ENCODE measurements at regions not wholly inside any gene's neighbourhood (a gene's known extent, or its start where the extent isn't known, plus 50 kb on each side); places are given as distances from the start of the nearest gene placed in this dataset.
A peak's percentile ranks its signal among the peaks of the same experiment; 100 is the strongest.

DNA sequence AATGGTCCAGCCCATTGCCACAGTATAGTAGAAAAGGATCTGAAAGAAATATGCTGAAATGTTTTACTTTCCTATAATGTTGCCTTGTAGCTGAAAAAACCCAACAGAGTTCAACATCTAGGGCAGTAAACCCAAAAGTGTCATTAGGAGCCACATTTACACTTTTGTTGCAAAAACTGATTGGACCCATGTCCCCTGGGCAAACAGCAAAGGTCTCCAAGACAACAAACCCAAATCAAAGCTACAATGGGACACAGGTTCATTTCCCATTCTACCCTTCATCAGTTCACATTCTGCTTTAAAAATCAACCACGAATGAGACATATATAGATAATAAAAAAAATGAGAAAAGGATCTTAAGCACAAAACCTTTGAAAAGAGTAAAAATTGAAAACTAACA, 744.8 kb downstream of the PCDH17 start:
- TF ChIP-seq ZNF331 (CRISPR knock-in tag; IDR thresholded peaks at IDR 0.05; ENCODE audit: low read depth) (no peak), NANOG (IDR thresholded peaks at IDR 0.05; ENCODE audit: borderline replicate concordance) (no peak), JUNB (IDR thresholded peaks at IDR 0.05; ENCODE audit: unreplicated experiment) (no peak), POLR2AphosphoS5 (IDR thresholded peaks at IDR 0.05; ENCODE audit: low read depth) (no peak), STAT1 (IDR thresholded peaks at IDR 0.05; ENCODE audit: unreplicated experiment) (no peak), ETS1 (IDR thresholded peaks at IDR 0.05) (no peak), EZH2phosphoT487 (IDR thresholded peaks at IDR 0.05; ENCODE audit: unreplicated experiment) (no peak), CREB1 (CRISPR knock-in tag; IDR thresholded peaks at IDR 0.05; ENCODE audit: low read depth) (no peak), EZH2 (IDR thresholded peaks at IDR 0.05; ENCODE audit: low read depth, unreplicated experiment) (no peak), REST (IDR thresholded peaks at IDR 0.05; ENCODE audit: unreplicated experiment) (no peak), ZNF462 (CRISPR knock-in tag; IDR thresholded peaks at IDR 0.05) (no peak), ZNF114 (CRISPR knock-in tag; IDR thresholded peaks at IDR 0.05) (no peak)
- TF ChIP-seq, protein P1, sequence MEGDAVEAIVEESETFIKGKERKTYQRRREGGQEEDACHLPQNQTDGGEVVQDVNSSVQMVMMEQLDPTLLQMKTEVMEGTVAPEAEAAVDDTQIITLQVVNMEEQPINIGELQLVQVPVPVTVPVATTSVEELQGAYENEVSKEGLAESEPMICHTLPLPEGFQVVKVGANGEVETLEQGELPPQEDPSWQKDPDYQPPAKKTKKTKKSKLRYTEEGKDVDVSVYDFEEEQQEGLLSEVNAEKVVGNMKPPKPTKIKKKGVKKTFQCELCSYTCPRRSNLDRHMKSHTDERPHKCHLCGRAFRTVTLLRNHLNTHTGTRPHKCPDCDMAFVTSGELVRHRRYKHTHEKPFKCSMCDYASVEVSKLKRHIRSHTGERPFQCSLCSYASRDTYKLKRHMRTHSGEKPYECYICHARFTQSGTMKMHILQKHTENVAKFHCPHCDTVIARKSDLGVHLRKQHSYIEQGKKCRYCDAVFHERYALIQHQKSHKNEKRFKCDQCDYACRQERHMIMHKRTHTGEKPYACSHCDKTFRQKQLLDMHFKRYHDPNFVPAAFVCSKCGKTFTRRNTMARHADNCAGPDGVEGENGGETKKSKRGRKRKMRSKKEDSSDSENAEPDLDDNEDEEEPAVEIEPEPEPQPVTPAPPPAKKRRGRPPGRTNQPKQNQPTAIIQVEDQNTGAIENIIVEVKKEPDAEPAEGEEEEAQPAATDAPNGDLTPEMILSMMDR (conservative IDR thresholded peaks at IDR 0.05; ENCODE audit: low read depth in 2 of 2): no peak
- Mint-ChIP-seq H3K4me3 (no peak overlapping the region), H3K27me3 (ENCODE audit: insufficient read depth, low read depth, poor library complexity) (no peaks in the 10 kb centered on the region)

More for the DNA sequence above, 744.8 kb downstream of the PCDH17 start:
- H3K9me2 ChIP-seq (ENCODE audit: insufficient read depth): no peaks in the 10 kb centered on the region
- H3K4me3 ChIP-seq: no peak overlapping the region
- H3K27me3 ChIP-seq (ENCODE audit: insufficient read depth): no peaks in the 10 kb centered on the region
- H3K4me1 ChIP-seq (ENCODE audit: insufficient read depth): no peaks in the 10 kb centered on the region
- H3F3A ChIP-seq (replicated peaks; ENCODE audit: low read depth): no peaks in the 10 kb centered on the region
- H4K20me1 ChIP-seq (replicated peaks; ENCODE audit: insufficient read depth): no peaks in the 10 kb centered on the region
- Mint-ChIP-seq H3K36me3 (ENCODE audit: low read depth) (no peaks in the 10 kb centered on the region), H3K27ac (no peak overlapping the region), H3K9me3 (no peaks in the 10 kb centered on the region; the same call in 2 of the 3 replicates), H3K4me1 (no peaks in the 10 kb centered on the region)
- H3K4me2 ChIP-seq: no peak overlapping the region
- DNase-seq (ENCODE audit: low spot score) (no peak), ATAC-seq (no peak)
- H3K27ac ChIP-seq (ENCODE audit: low read depth): no peak overlapping the region
- H3K36me3 ChIP-seq (ENCODE audit: insufficient read depth): no peaks in the 10 kb centered on the region
- H2AFZ ChIP-seq: 0 out of 2 replicates have a peak overlapping the region, but pooled peaks have one; percentile 60
- H3K79me2 ChIP-seq (replicated peaks; ENCODE audit: insufficient read depth): no peaks in the 10 kb centered on the region

Measured in GM23338 (cell line).